Activated naive CD4-positive, alpha-beta T cell (primary cell): ENCODE measurements at regions not wholly inside any gene's neighbourhood (a gene's known extent, or its start where the extent isn't known, plus 50 kb on each side); places are given as distances from the start of the nearest gene placed in this dataset.
A peak's percentile ranks its signal among the peaks of the same experiment; 100 is the strongest.
"Not testable (repeated sequence)": the region's sequence is repeated elsewhere in the genome, so short reads cannot be mapped to it uniquely, and the experiment has no call there.

ENCODE experiments used
- DNase-seq, 4 experiments: peaks; one replicate each; lab custom pipeline; 2025; lab: John Stamatoyannopoulos, UW

GRCh38 chr20:52434453-52434852 lies 242.9 kb upstream of the ZFP64 start:
- DNase-seq = no peak

- DNase-seq = no peak
Measured at GRCh38 chr20:52434041-52434425, 242.5 kb upstream of the ZFP64 start.

GRCh38 chr20:52433326-52434040 lies 241.9 kb upstream of the ZFP64 start:
- DNase-seq = no peak

GRCh38 chr20:52432740-52433139 lies 241.2 kb upstream of the ZFP64 start:
- DNase-seq = no peak

- no peak for DNase-seq
Measured at GRCh38 chr20:52429029-52429428, 237.4 kb upstream of the ZFP64 start.

- no peak for DNase-seq
Measured at GRCh38 chr20:52427960-52428359, 236.4 kb upstream of the ZFP64 start.

- DNase-seq = no peak
Measured at GRCh38 chr20:52426856-52427255, 235.3 kb upstream of the ZFP64 start.

GRCh38 chr20:52425701-52426100 lies 234.1 kb upstream of the ZFP64 start:
- DNase-seq = no peak

- DNase-seq = no peak
Measured at GRCh38 chr20:52425253-52425652, 233.7 kb upstream of the ZFP64 start.

GRCh38 chr20:52424357-52424942 lies 232.9 kb upstream of the ZFP64 start:
- not testable (repeated sequence) for DNase-seq

GRCh38 chr20:52423536-52424140 lies 232.1 kb upstream of the ZFP64 start:
- not testable (repeated sequence) for DNase-seq

- no peak for DNase-seq
Measured at GRCh38 chr20:52422574-52423336, 231.2 kb upstream of the ZFP64 start.

- DNase-seq = no peak
Measured at GRCh38 chr20:52420805-52421204, 229.2 kb upstream of the ZFP64 start.

- no peak for DNase-seq
Measured at GRCh38 chr20:52419205-52419604, 227.6 kb upstream of the ZFP64 start.

- no peak for DNase-seq
Measured at GRCh38 chr20:52416953-52417352, 225.4 kb upstream of the ZFP64 start.

GRCh38 chr20:52411611-52412010 lies 220.0 kb upstream of the ZFP64 start:
- no peak for DNase-seq

- no peak for DNase-seq
Measured at GRCh38 chr20:52410731-52411234, 219.2 kb upstream of the ZFP64 start.

- DNase-seq = peak in 2 of 4 experiments; percentile 39 to 44
Measured at GRCh38 chr20:52410182-52410647, 218.6 kb upstream of the ZFP64 start.

- no peak for DNase-seq
Measured at GRCh38 chr20:52405986-52406385, 214.4 kb upstream of the ZFP64 start.

GRCh38 chr20:52405417-52405816 lies 213.8 kb upstream of the ZFP64 start:
- no peak for DNase-seq

GRCh38 chr20:52404671-52405070 lies 213.1 kb upstream of the ZFP64 start:
- DNase-seq = no peak

- no peak for DNase-seq
Measured at GRCh38 chr20:52402950-52403349, 211.4 kb upstream of the ZFP64 start.
